Endodermal cell (in vitro differentiated cells): ENCODE measurements at regions not wholly inside any gene's neighbourhood (a gene's known extent, or its start where the extent isn't known, plus 50 kb on each side); places are given as distances from the start of the nearest gene placed in this dataset.

Source experiments
- DNase-seq: peaks from one replicate; pipeline ENCODE4 v3.0.0-alpha.2; 2017
- H3K27ac ChIP-seq: 2 replicates; pipeline ENCODE4 v1.5.1; 2013; ENCODE audit warnings: mild to moderate bottlenecking, low read depth, low read length, moderate library complexity
- H3K27me3 ChIP-seq: 2 replicates; pipeline ENCODE4 v1.6.1; 2013; ENCODE audit warnings: mild to moderate bottlenecking, low read length, moderate library complexity; ENCODE audit not compliant: insufficient read depth, control insufficient read depth, poor library complexity, severe bottlenecking
- H3K36me3 ChIP-seq: 2 replicates; pipeline ENCODE4 v1.7.0; 2013; ENCODE audit warnings: mild to moderate bottlenecking, low read length, moderate library complexity; ENCODE audit not compliant: control insufficient read depth, insufficient read depth
- H3K4me1 ChIP-seq: one replicate; pipeline ENCODE4 v1.7.0; 2013; ENCODE audit warnings: low read length; ENCODE audit not compliant: control insufficient read depth, insufficient read depth
- H3K4me3 ChIP-seq: 2 replicates; pipeline ENCODE4 v1.5.1; 2013; ENCODE audit warnings: mild to moderate bottlenecking, low read length, moderate library complexity
- H3K9ac ChIP-seq: 2 replicates; pipeline ENCODE4 v1.6.1; 2013; ENCODE audit warnings: mild to moderate bottlenecking, low read length, moderate library complexity; ENCODE audit not compliant: poor library complexity, severe bottlenecking; ENCODE audit errors: extremely low read depth
- H3K9me3 ChIP-seq: 2 replicates; pipeline ENCODE4 v1.6.1; 2013; ENCODE audit warnings: mild to moderate bottlenecking, low read length, moderate library complexity; ENCODE audit not compliant: control insufficient read depth
- H3K27ac Mint-ChIP-seq: 2 replicates; pipeline ENCODE4 v1.8.0; 2020; ENCODE audit warnings: mixed read lengths
- H3K27me3 Mint-ChIP-seq: 2 replicates; pipeline ENCODE4 v1.8.0; 2021; ENCODE audit warnings: mild to moderate bottlenecking, mixed read lengths; ENCODE audit not compliant: insufficient read depth
- H3K36me3 Mint-ChIP-seq: 2 replicates; pipeline ENCODE4 v1.8.0; 2020; ENCODE audit warnings: low read depth, mixed read lengths
- H3K4me1 Mint-ChIP-seq: 2 replicates; pipeline ENCODE4 v1.8.0; 2020; ENCODE audit warnings: mixed read lengths
- H3K4me3 Mint-ChIP-seq: 2 replicates; pipeline ENCODE4 v1.8.0; 2020; ENCODE audit warnings: mild to moderate bottlenecking, moderate library complexity, mixed read lengths
- H3K9me3 Mint-ChIP-seq: 2 replicates; pipeline ENCODE4 v1.8.0; 2020; ENCODE audit warnings: mild to moderate bottlenecking, mixed read lengths
- WGBS, 2 experiments: methylation state at CpG; one replicate each; pipeline versions ENCODE4 v1.1.5 to v1.1.7; 2013; ENCODE audit warnings: missing lambda C conversion rate in 2 of 2, mixed read lengths in 1 of 2; ENCODE audit not compliant: insufficient coverage in 1 of 2, insufficient read length in 1 of 2; 5-methylcytosine and 5-hydroxymethylcytosine counted together
- TF ChIP-seq, protein P1 (sequence below): fragments of 200-600 bp; sonication (generic); conservative IDR thresholded peaks from 2 replicates; pipeline ENCODE4 v1.5.0; 2021; ENCODE audit warnings: antibody characterized with exemption, mild to moderate bottlenecking

DNA sequence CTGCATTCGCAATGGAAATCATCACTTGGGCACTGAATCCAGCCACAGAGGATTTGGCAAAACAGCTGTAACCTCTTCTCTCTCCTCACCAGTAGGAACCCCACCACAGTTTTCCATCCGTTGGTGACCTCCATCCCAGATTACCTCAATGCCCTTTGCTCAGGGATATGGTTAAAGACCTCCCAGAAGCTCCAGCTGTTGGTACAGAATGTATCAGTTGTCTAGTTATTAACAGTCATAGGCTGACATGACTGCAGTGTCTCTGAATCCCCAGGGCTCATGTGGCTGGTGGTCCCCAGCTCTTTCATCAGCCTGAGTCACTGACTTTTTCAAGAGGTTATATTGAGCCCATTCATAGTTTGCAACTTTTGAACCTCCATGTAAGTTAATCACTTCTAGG lies 189.8 kb upstream of the HHIP start:
- no peaks in the 10 kb centered on the region for H3K27me3 Mint-ChIP-seq
- no peak overlapping the region for H3K4me3 ChIP-seq
- H3K27me3 ChIP-seq = no peaks in the 10 kb centered on the region
- no peak overlapping the region for H3K27ac Mint-ChIP-seq
- no peaks in the 10 kb centered on the region for H3K36me3 ChIP-seq
- H3K36me3 Mint-ChIP-seq = no peaks in the 10 kb centered on the region
- no peaks in the 10 kb centered on the region for H3K9me3 Mint-ChIP-seq
- TF ChIP-seq, protein P1, sequence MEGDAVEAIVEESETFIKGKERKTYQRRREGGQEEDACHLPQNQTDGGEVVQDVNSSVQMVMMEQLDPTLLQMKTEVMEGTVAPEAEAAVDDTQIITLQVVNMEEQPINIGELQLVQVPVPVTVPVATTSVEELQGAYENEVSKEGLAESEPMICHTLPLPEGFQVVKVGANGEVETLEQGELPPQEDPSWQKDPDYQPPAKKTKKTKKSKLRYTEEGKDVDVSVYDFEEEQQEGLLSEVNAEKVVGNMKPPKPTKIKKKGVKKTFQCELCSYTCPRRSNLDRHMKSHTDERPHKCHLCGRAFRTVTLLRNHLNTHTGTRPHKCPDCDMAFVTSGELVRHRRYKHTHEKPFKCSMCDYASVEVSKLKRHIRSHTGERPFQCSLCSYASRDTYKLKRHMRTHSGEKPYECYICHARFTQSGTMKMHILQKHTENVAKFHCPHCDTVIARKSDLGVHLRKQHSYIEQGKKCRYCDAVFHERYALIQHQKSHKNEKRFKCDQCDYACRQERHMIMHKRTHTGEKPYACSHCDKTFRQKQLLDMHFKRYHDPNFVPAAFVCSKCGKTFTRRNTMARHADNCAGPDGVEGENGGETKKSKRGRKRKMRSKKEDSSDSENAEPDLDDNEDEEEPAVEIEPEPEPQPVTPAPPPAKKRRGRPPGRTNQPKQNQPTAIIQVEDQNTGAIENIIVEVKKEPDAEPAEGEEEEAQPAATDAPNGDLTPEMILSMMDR = no peak
- H3K9me3 ChIP-seq = no peaks in the 10 kb centered on the region
- 93 to 100% methylated on average over 1 to 2 of the region's 2 CpGs for WGBS, 2 experiments
- no peak overlapping the region for H3K4me3 Mint-ChIP-seq
- no peak overlapping the region for H3K9ac ChIP-seq
- H3K27ac ChIP-seq = no peak overlapping the region
- no peaks in the 10 kb centered on the region for H3K4me1 ChIP-seq
- H3K4me1 Mint-ChIP-seq = no peaks in the 10 kb centered on the region
- DNase-seq = no peak

DNA sequence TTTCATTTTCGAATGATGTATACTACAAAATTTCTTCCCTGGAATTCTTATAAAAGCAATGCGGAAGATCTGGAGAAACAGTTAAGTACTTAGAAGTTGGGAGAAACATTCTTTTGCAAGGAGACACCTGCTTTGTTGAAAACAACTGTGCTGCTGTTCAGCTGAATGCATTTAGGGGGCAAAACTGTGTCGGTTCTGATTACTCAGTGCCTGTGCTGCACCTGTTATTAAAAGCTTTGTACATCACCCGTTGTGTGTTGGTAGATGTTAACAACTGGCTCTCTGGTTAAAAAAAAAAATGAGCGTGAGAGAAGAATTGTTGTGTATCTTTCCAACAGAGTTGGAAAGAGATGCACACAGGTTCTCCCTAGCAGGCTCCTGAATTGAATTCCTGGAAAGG lies 184.1 kb upstream of the HHIP start:
- H3K4me1 ChIP-seq = no peaks in the 10 kb centered on the region
- no peaks in the 10 kb centered on the region for H3K4me1 Mint-ChIP-seq
- no peak overlapping the region for H3K4me3 ChIP-seq
- H3K9ac ChIP-seq = no peak overlapping the region
- H3K4me3 Mint-ChIP-seq = no peak overlapping the region
- TF ChIP-seq, protein P1 = no peak
- H3K27ac ChIP-seq = no peak overlapping the region
- H3K27ac Mint-ChIP-seq = no peak overlapping the region
- no peaks in the 10 kb centered on the region for H3K36me3 Mint-ChIP-seq
- no peak for DNase-seq
- H3K36me3 ChIP-seq = no peaks in the 10 kb centered on the region
- H3K9me3 ChIP-seq = no peaks in the 10 kb centered on the region
- H3K9me3 Mint-ChIP-seq = no peaks in the 10 kb centered on the region
- WGBS, 2 experiments = 91 to 94% methylated on average over 4 to 5 of the region's 5 CpGs
- no peaks in the 10 kb centered on the region for H3K27me3 Mint-ChIP-seq
- no peaks in the 10 kb centered on the region for H3K27me3 ChIP-seq

DNA sequence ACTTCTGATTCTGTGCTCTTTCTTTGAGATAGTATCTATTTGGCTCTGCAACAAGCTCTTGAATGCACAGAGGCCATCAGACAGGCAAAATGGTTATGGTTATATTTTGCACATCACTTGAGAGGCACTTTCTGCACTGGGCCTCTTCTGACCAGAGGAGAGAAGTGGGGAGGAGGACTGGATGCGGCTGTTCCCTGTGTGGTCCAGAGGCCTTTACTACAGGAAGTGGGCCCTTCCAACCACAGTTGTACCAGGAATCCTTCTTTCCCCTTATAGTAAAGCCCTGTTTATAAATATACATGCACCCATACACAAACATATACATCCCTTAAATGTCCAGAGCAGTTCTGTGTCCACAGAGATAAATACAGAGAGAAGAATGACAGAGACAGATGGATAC lies 182.7 kb upstream of the HHIP start:
- Histone ChIP-seq H3K4me3 (no peak overlapping the region), H3K9me3 (no peaks in the 10 kb centered on the region), H3K27me3 (no peaks in the 10 kb centered on the region), H3K9ac (no peak overlapping the region), H3K4me1 (no peaks in the 10 kb centered on the region), H3K27ac (no peak overlapping the region), H3K36me3 (no peaks in the 10 kb centered on the region)
- DNase-seq = no peak
- H3K27ac Mint-ChIP-seq = no peak overlapping the region
- no peaks in the 10 kb centered on the region for H3K27me3 Mint-ChIP-seq
- H3K4me1 Mint-ChIP-seq = no peaks in the 10 kb centered on the region
- WGBS, 2 experiments = 100% methylated on average over 1 of the region's 1 CpG; no CpG with 5 or more reads in 1 of the 2 experiments
- no peaks in the 10 kb centered on the region for H3K36me3 Mint-ChIP-seq
- TF ChIP-seq, protein P1 = no peak
- no peak overlapping the region for H3K4me3 Mint-ChIP-seq
- no peaks in the 10 kb centered on the region for H3K9me3 Mint-ChIP-seq
